ENCODE measurements at regions not wholly inside any gene's neighbourhood (a gene's known extent, or its start where the extent isn't known, plus 50 kb on each side); places are given as distances from the start of the nearest gene placed in this dataset.
"Not testable (repeated sequence)": the region's sequence is repeated elsewhere in the genome, so short reads cannot be mapped to it uniquely, and the experiment has no call there.

DNA sequence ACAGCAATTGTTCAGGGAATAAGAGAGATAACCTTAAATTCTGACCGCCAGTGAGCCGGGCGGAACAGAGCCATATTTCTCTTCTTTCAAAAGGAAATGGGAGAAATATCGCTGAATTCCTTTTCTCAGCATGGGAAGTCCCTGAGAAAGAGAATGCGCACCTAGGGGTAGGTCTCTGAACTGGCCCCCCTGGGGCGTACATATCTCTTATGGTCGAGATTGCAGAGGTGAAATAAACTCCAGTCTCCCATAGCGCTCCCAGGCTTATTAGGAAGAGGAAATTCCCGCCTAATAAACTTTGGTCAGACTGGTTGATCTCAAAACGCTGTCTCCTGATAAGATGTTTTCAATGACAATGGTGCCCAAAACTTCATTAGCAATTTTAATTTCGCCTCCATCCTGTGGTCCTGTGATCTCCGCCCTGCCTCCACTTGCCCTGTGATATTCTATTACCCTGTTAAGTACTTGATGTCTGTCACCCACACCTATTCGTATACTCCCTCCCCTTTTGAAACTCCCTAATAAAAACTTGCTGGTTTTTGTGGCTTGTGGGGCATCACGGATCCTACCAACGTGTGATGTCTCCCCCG lies 195.8 kb upstream of the HMCN1 start:
- DNase-seq, result not testable (repeated sequence)

- DNase-seq, result no peak
These were observed 196.6 kb upstream of the HMCN1 start for GRCh38 chr1:185537596-185537995.

DNA sequence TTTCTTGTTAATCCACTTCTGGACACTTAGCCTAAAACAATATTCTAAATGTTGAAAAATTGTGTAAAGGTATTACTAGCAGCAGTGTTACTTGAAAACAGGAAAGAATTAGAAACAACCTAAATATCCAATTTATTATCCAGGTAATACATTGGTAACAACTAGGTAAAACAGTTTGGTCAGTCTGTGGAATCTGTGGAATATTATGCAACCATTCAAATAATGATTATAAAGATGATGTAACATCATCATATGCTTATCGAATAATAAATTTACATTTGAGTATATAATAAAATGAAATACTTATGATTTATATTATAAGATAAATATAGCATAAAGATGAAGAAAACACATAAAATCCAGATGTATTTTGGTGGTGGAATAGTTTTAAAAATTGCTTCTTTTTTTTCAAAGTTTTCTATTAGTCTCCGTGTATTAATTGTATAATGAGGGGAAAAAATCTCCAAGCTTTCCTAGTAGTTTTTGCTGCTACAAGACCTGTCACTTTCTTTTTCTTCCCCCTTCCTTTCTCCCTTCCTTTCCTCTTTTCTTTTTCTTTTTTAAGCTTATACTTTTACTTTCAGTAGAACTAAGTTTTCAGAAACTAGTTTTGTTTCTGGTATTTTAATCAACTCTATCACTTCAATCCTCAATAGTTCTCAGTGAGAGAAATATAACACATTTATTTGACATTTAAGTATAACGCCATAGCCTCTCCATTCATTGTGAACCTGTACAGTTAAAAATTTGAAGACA lies 197.8 kb upstream of the HMCN1 start:
- no peak for DNase-seq

GRCh38 chr1:185535621-185536020 lies 198.6 kb upstream of the HMCN1 start:
- DNase-seq, result no peak

DNA sequence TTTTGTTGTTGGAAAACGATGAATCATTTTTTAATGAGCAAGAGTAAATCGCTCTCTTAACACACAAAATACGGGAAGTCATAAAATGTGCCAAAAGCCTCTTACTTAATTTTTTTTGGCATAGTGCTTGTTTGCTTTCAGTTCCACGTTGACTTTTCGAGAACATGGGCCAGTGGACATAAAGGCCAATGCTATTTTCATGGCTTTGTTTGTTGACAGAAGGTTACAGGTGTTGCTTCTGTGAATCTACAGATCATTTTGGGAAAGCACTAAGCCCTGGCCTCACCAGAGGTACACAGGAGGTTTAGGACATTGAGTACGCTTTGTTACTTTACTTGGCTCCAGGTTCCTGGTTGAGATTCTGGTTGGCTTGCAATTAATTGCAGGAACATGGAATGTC lies 199.4 kb upstream of the HMCN1 start:
- no peak for DNase-seq

- DNase-seq, result no peak
These were observed 200.6 kb upstream of the HMCN1 start for GRCh38 chr1:185533596-185533995.

DNA sequence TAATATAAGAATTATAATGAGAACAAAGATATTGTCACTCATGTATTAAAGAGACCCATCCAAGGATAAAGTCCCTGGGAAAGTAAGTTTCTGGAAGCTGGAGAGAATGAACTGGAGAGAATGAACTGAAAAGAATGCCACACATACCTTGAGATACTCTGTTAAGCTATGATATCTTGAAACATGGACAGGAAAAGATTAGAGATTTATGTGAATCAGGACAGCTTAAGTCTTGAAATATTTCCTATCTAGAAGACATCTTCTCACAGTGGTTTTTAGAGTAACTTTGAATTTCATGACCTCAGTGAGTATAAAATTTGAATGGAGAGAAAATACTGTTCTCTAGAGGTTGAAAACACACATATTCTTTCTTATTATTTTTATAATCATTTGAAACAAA lies 201.3 kb upstream of the HMCN1 start:
- DNase-seq, result no peak

- no peak for DNase-seq
These were observed 202.4 kb upstream of the HMCN1 start for GRCh38 chr1:185531838-185532237.

DNA sequence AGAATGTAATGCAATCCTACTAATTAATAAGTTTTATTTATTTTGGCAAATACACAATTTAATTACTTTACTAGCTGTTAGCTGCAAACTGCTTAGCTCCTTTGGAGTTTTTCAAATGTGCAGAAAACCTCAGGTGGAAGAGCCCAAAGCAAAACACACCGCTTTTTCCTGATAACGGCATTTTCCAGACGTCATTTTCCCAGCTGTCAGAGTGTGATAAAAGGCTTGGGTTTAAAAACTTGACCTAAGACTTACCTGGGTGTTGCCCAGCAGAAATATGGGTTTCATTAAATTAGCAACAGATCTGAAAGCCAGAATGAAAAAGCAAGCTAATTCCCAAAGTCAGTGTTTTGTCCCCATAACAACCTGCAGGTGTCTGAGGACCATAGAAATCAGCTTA lies 204.0 kb upstream of the HMCN1 start:
- DNase-seq, result no peak

- DNase-seq, result no peak
These were observed 204.5 kb upstream of the HMCN1 start for GRCh38 chr1:185529673-185530072.

DNA sequence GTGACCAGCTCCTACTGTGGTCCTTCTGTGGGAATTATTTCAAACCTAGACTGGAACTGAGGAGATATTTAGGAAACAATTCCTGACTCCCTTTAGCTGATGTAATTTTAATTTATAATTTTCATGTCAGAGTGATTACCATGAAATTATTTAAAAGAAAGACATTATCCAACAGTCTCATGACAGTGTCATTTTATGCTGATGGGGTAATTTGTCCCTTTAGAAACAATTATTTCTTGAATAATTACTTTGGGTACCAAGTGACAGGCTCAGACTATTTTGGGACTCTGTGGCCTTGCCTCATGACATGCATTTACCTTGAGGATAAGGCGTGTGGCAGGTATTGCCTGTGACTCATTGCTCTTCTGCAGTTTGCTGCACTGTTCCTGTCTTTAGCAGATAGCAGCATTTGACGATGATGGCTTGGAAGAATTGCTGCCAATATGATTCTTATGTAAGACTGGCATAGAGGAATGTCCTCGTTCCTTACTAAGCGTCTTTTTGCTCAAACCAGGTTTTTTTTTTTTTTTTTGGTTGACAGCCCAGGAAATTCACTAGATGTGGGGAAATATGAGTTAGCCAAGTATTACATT lies 206.0 kb upstream of the HMCN1 start:
- no peak for DNase-seq

GRCh38 chr1:185526344-185527307 lies 207.6 kb upstream of the HMCN1 start:
- DNase-seq, result no peak

DNA sequence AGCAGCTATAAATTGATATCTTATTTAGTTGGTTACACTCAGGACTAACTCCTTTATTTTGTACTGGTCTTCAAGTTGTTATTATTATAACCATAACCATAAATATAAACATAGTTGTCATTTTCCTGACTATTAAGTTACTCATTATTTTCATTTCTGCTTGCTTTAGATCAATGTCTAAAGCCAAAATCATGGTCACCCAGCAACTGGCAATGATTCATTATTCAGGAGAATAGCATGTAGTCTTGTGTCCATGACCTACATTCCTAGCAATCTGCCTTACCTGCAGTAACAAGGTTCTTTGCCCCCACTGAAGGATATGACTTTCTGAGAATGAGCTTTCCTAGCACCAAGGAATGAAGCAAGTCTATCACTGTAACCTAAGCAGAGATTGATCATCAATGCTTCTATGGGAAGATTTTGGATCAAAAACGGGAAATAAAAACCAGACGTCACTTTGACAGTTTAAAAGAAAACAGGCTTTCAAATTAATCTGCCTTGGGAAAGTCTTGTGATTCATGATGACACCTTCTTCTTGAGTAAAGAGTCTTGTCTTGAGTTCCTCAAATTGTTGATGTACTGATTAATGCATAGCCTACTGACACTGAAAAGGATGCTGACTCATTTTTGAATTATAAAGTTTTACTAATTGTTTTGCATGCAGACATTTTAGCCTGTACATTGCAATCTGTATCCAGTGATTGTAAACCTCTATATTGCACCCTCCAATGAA lies 203.3 kb upstream of the IVNS1ABP start:
- DNase-seq, result no peak

DNA sequence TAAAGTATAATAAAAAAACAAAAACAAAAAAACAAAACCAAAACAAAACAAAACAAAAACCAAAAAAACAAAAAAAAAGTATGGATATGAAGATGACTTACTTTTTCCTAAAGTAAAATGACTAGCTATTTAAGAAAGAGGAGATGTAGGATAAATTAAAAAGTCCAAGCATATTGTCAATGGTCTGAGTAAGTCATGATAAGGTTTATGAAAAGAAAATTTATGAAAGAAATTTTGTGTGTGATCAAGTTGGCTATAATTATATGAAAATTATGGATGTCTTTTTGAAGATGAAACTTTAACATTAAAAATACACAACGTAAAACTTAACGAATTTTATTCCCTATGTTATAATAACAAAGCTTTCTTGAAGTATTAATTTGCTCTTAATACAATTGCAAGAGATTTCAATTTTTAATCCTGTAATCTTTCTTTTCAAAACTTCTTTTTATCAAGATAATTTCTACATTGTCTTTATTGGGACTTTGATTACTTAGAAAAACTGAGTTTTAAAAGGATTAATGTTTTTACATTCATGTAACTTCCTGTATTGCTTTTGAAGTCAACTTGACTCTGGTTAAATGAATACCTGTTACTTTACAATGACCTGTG lies 200.9 kb upstream of the IVNS1ABP start:
- no peak for DNase-seq

DNA sequence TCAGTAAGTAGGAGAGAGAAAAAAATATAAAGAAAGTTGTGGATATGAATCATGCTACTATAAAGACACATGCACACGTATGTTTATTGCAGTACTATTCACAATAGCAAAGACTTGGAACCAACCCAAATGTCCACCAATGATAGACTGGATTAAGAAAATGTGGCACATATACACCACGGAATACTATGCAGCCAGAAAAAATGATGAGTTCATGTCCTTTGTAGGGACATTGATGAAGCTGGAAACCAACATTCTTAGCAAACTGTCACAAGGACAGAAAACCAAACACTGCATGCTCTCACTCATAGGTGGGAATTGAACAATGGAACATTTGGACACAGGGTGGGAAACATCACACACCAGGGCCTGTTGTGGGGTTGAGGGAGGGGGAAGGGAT lies 200.3 kb upstream of the IVNS1ABP start:
- not testable (repeated sequence) for DNase-seq

- no peak for DNase-seq
These were observed 198.7 kb upstream of the IVNS1ABP start for GRCh38 chr1:185515696-185516095.

DNA sequence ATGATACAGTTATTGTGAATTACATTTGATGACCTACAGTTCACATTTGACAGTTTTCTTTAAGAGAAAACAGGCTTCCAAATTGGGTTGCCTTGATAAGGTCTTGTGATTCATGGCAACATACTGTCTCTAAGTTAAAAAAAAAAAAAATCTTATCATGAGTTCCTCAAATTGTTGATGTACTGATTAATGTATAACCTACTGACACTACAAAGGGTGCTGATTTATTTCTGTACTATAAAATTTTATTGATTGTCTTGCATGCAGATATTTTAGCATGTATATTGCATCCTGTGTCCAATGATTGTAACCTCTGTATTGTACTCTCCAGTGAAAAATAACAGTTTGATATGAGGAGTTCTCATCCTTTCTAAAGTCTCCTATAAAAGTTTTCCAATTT lies 197.3 kb upstream of the IVNS1ABP start:
- no peak for DNase-seq

GRCh38 chr1:185512442-185512841 lies 195.4 kb upstream of the IVNS1ABP start:
- no peak for DNase-seq

GRCh38 chr1:185501099-185501498 lies 184.1 kb upstream of the IVNS1ABP start:
- no peak for DNase-seq

DNA sequence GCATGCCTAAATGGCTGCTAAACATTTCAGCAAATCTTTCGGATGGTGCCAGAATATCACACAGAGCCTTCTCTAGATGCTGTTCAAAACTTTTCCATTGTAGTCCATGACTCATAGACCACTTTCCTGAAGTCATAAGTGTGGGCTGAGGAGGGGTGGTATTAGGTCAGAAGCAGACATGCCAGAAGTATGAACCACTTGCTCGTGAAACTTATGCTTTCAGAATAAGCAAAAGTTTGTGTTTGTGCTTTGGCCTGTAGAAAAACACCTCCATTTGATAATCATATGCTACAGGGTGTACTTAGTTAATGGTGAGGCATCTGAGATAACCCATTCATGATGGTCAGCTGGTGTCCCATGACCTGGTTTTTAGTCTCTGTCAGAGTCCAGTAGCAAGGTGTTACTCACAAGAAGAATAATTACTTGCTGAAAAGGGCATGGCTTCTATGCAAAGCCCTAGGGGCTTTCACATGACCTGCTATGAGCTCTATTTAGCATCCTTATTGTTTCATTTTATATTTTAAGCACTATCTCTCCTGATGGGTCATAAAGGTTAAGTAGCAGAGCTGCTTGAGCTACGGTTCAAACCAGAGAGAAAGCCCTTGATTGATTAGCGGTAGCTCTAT lies 183.1 kb upstream of the IVNS1ABP start:
- DNase-seq, result no peak

DNA sequence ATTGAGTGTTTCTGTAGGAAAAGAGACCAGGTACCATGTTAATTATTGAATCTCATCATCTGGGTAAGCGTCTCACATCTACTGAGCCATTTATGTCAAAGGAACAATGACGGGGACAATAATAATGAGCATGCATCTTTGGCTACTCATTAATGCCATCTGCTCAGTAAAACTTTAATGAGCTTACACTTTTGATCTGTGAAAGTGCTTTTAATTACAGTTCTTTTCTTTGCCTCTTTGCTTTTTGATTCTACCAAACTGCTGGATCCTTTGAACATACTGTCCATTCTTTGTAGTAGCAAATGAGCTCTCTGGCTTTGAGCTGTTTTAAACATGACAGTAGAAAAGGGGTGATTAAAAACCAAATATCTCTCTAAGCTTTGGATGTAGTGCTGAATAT lies 181.2 kb upstream of the IVNS1ABP start:
- DNase-seq, result no peak

- no peak for DNase-seq
These were observed 180.1 kb upstream of the IVNS1ABP start for GRCh38 chr1:185497177-185497576.
